ENCODE measurements at regions not wholly inside any gene's neighbourhood (a gene's known extent, or its start where the extent isn't known, plus 50 kb on each side); places are given as distances from the start of the nearest gene placed in this dataset.

- no peak overlapping the region; a peak in 1 of 7 replicates for H3K27ac Mint-ChIP-seq
- H3K4me3 Mint-ChIP-seq = no peak overlapping the region
Measured at GRCh38 chr6:91611190-91611589, 1024.3 kb upstream of the MAP3K7 start.

More at GRCh38 chr6:91611190-91611589, 1024.3 kb upstream of the MAP3K7 start:
- Histone ChIP-seq H3K4me2 (ENCODE audit: insufficient read depth, insufficient read length, low read length) (no peak overlapping the region), H3K79me1 (ENCODE audit: insufficient read depth, low read depth, low read length, poor library complexity, severe bottlenecking) (no peaks in the 10 kb centered on the region), H3K23me2 (ENCODE audit: insufficient read length, low read depth, low read length, poor library complexity, severe bottlenecking) (no peaks in the 10 kb centered on the region), H3K9me3 (ENCODE audit: control insufficient read depth, low read depth, low read length) (no peaks in the 10 kb centered on the region), H3K56ac (ENCODE audit: insufficient read length, low read depth, low read length) (no peak overlapping the region), H2BK15ac (ENCODE audit: low read depth, low read length) (no peak overlapping the region), H4K91ac (ENCODE audit: insufficient read length, low read depth, low read length) (no peak overlapping the region), H2BK12ac (ENCODE audit: insufficient read length, low read depth, low read length) (no peak overlapping the region), H3K4me1 (ENCODE audit: insufficient read depth, low read length) (no peaks in the 10 kb centered on the region), H4K5ac (ENCODE audit: insufficient read length, low read depth, low read length) (no peak overlapping the region), H2AFZ (ENCODE audit: low read length) (no peak overlapping the region), H3K4ac (ENCODE audit: low read depth, low read length) (no peak overlapping the region), H3K9ac (ENCODE audit: extremely low read depth, insufficient read length, low read length) (no peak overlapping the region), H3K23ac (ENCODE audit: insufficient read length, low read depth, low read length) (no peak overlapping the region), H2BK5ac (ENCODE audit: insufficient read length, low read length) (no peak overlapping the region), H2AK5ac (ENCODE audit: insufficient read length, low read length) (no peak overlapping the region), H3K27me3 (ENCODE audit: insufficient read depth, low read length) (no peaks in the 10 kb centered on the region), H3K79me2 (ENCODE audit: insufficient read depth, low read length) (no peaks in the 10 kb centered on the region), H3K14ac (ENCODE audit: insufficient read depth, low read length) (no peak overlapping the region), H4K20me1 (ENCODE audit: control insufficient read depth, insufficient read depth, insufficient read length) (no peaks in the 10 kb centered on the region), H2BK120ac (ENCODE audit: low read depth, low read length, poor library complexity, severe bottlenecking) (no peak overlapping the region), H2BK20ac (ENCODE audit: low read depth, low read length, poor library complexity, severe bottlenecking) (no peak overlapping the region), H3K27ac (ENCODE audit: insufficient read length, low read depth, low read length) (no peak overlapping the region), H3T11ph (ENCODE audit: low read length) (no peak overlapping the region), H4K8ac (replicated peaks; ENCODE audit: insufficient read length, low read depth, low read length) (no peak overlapping the region), H3K18ac (ENCODE audit: insufficient read length, low read depth, low read length) (no peak overlapping the region)
- Mint-ChIP-seq H3K9me3 (no peaks in the 10 kb centered on the region), H3K36me3 (ENCODE audit: insufficient read depth in 1 of 3, low read depth in 3 of 3) (no peaks in the 10 kb centered on the region), H3K27me3 (ENCODE audit: low read depth) (no peaks in the 10 kb centered on the region), H3K4me1 (peaks cover 0 to 3% of the 10 kb centered on the region in 2 experiments; a peak in 1 of 4 replicates)
- no CpG with 5 or more reads among the region's 7 CpGs for whole genome bisulfite sequencing (ENCODE audit: extremely low coverage, insufficient read length, low lambda C conversion rate)
- TF ChIP-seq CTCF (conservative IDR thresholded peaks at IDR 0.05) = no peak
- DNase-seq = no peak

Data from H9 (cell line).